ENCODE measurements at regions not wholly inside any gene's neighbourhood (a gene's known extent, or its start where the extent isn't known, plus 50 kb on each side); places are given as distances from the start of the nearest gene placed in this dataset.

DNA sequence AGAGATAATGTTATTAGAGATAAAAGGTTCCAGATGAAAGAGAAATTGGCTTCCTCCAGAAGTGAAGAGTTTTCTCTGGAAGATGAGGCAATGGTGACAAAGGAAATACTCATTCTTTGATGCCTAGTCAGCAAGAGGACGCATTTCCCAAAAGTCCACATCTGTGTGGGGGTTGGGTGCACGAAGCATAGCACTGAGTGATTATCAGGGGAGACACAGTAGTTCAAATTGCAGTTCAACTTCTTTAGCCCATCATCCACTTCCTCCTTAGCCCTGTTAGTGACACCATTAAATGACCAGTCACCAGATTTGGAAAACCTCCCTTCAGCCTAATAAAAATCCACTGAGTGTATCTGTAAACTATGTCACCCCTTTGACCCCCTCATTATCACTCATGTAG is 80.9 kb upstream of the PHLPP1 start:
- CTCF ChIA-PET (ENCODE audit: low intra/inter-chr PET ratio), result no interaction called here
- H3K9me3 ChIP-seq (replicated peaks; ENCODE audit: control insufficient read depth, insufficient read depth, low read depth, low read length), result no peaks in the 10 kb centered on the region
- no peak for FAIRE-seq
- H3K79me2 ChIP-seq (ENCODE audit: control insufficient read depth, insufficient read depth, low read length), result no peaks in the 10 kb centered on the region
- H3K4me2 ChIP-seq (ENCODE audit: insufficient read depth, low read length), result peak overlapping the region; percentile 14; the same call in 1 of the 2 replicates
- no peaks in the 10 kb centered on the region for H3K9me1 ChIP-seq (ENCODE audit: control insufficient read depth, insufficient read depth, low read length)
- WGBS (ENCODE audit: insufficient coverage, low coverage, missing lambda C conversion rate), result 0% methylated on average over 2 of the region's 2 CpGs
- no peak overlapping the region for H3K9ac ChIP-seq (ENCODE audit: insufficient read depth in 1 of 2, low read depth in 2 of 2, low read length in 2 of 2)
- H3K4me1 ChIP-seq (replicated peaks in 1 of 2; ENCODE audit: control insufficient read depth in 2 of 2, insufficient read depth in 2 of 2, low read length in 2 of 2), result peaks cover 0 to 6% of the 10 kb centered on the region in 2 experiments; a peak in 3 of 5 replicates
- peak in 1 of 4 experiments; percentile 19 for DNase-seq (ENCODE audit: extremely low read depth in 1 of 4, low spot score in 3 of 4)
- intact Hi-C loops (cut with micrococcal nuclease) (loop anchor here (10.0 kb wide), 1 partner anchor 170 kb away; no protein-coding TSS in a partner anchor), in situ Hi-C loops (cut with MboI) (no loop called here)
- H3K36me3 ChIP-seq (ENCODE audit: control insufficient read depth, insufficient read depth, low read length), result no peaks in the 10 kb centered on the region
- POLR2A ChIA-PET, result no interaction called here
- TF ChIP-seq TAL1 (IDR thresholded peaks at IDR 0.05) (no peak), C11orf30 (IDR thresholded peaks at IDR 0.05; ENCODE audit: low read depth) (peak; percentile 36), CBFA2T3 (IDR thresholded peaks at IDR 0.05) (peak; percentile 16; the same call in 1 of the 2 replicates), PHF20 (IDR thresholded peaks at IDR 0.05; ENCODE audit: partially characterized antibody) (no peak), IFI16 (CRISPR knock-in tag; IDR thresholded peaks at IDR 0.05) (no peak), MAFG (tag; conservative IDR thresholded peaks at IDR 0.05) (0 out of 2 replicates have a peak, but pooled peaks have one; percentile 15), SPI1 (IDR thresholded peaks at IDR 0.05; ENCODE audit: borderline replicate concordance, low read depth, low read length) (peak; percentile 58; the same call in 1 of the 2 replicates), ARID1B (IDR thresholded peaks at IDR 0.05) (0 out of 2 replicates have a peak, but pooled peaks have one; percentile 13), CSDE1 (IDR thresholded peaks at IDR 0.05) (no peak)
- TF ChIP-seq, protein P1, sequence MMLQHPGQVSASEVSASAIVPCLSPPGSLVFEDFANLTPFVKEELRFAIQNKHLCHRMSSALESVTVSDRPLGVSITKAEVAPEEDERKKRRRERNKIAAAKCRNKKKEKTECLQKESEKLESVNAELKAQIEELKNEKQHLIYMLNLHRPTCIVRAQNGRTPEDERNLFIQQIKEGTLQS (IDR thresholded peaks at IDR 0.05), result 0 out of 2 replicates have a peak, but pooled peaks have one; percentile 4
- TF ChIP-seq, protein P1 (CRISPR knock-in tag; conservative IDR thresholded peaks at IDR 0.05), result no peak
- no peak; the same call in 2 of the 3 replicates for ATAC-seq
- peak overlapping the region; percentile 55; the same call in 1 of the 2 replicates for H2AFZ ChIP-seq (ENCODE audit: low read depth, low read length)
- H4K20me1 ChIP-seq (replicated peaks; ENCODE audit: control insufficient read depth, insufficient read depth, low read length), result no peaks in the 10 kb centered on the region
- H3K4me3 ChIP-seq, result no peak overlapping the region
- no peak overlapping the region for H3K27ac ChIP-seq (ENCODE audit: extremely low read depth, low read depth, low read length)
- no peaks in the 10 kb centered on the region for H3K27me3 ChIP-seq (ENCODE audit: control insufficient read depth in 2 of 2, insufficient read depth in 2 of 2, low read length in 2 of 2)
- no TSS peak for BruUV-seq (replicated peaks)

Data from K562 (cell line).